Heart right ventricle (tissue), 16 donors: ENCODE measurements at regions not wholly inside any gene's neighbourhood (a gene's known extent, or its start where the extent isn't known, plus 50 kb on each side); places are given as distances from the start of the nearest gene placed in this dataset.

ENCODE experiments used
- ATAC-seq, 8 donors: fragments of 200-7000 bp; cut with Tn5 transposase; one replicate each; pipeline ENCODE4 v1.9.1; 2020; ENCODE audit warnings: mild to moderate bottlenecking in 8 of 8, moderate library complexity in 8 of 8, moderate number of reproducible peaks in 1 of 8
- DNase-seq, 2 donors: peaks; one replicate each; pipeline ENCODE4 v3.0.0-alpha.2; 2020
- H3K27ac ChIP-seq, 10 donors: fragments of 200-600 bp; sonication (generic) in 2 of 10; one replicate each; pipeline versions ENCODE4 v1.5.0 to v1.8.0; 2020 to 2022; ENCODE audit warnings: mild to moderate bottlenecking in 3 of 10
- H3K27me3 ChIP-seq, 7 donors: fragments of 200-600 bp; one replicate each; pipeline ENCODE4 v1.8.0; 2021 to 2022; ENCODE audit warnings: mild to moderate bottlenecking in 2 of 7
- H3K36me3 ChIP-seq, 9 donors: fragments of 200-600 bp; sonication (generic) in 1 of 9; one replicate each; pipeline versions ENCODE4 v1.5.0 to v1.8.0; 2020 to 2022; ENCODE audit warnings: mild to moderate bottlenecking in 2 of 9
- H3K4me1 ChIP-seq, 9 donors: fragments of 200-600 bp; sonication (generic) in 1 of 9; one replicate each; pipeline versions ENCODE4 v1.5.0 to v1.8.0; 2020 to 2022; ENCODE audit warnings: mild to moderate bottlenecking in 4 of 9
- H3K4me3 ChIP-seq, 10 donors: fragments of 200-600 bp; sonication (generic) in 2 of 10; one replicate each; pipeline versions ENCODE4 v1.5.0 to v1.8.0; 2020 to 2022; ENCODE audit warnings: mild to moderate bottlenecking in 7 of 10, moderate library complexity in 2 of 10
- H3K9me3 ChIP-seq, 11 donors: fragments of 200-600 bp in 10 of 11; sonication (generic) in 2 of 11; one replicate each; pipeline versions ENCODE4 v1.5.0 to v1.8.0; 2013 to 2022; ENCODE audit warnings: mild to moderate bottlenecking in 2 of 11, control low read depth in 1 of 11, moderate library complexity in 1 of 11
- CTCF ChIP-seq, 9 donors: fragments of 200-600 bp; sonication (generic) in 2 of 9; IDR thresholded peaks; one replicate each; pipeline versions ENCODE4 v1.5.0 to v1.8.0; 2021 to 2022; ENCODE audit warnings: antibody characterized with exemption in 9 of 9, mild to moderate bottlenecking in 5 of 9, moderate library complexity in 1 of 9
- WGBS, 2 donors: extraction: QIAGEN DNeasy Blood & Tissue Kit; methylation state at CpG; one replicate each; pipeline ENCODE4 v1.1.7; 2013; ENCODE audit warnings: inconsistent platforms in 1 of 2; 5-methylcytosine and 5-hydroxymethylcytosine counted together
- intact Hi-C, 10 donors: fragments of 100-400 bp; cut with DNase I; formaldehyde crosslinking; loops; one replicate each; pipeline versions ENCODE4 v1.11.1 to v1.14.2; 2022
- donor health status: Arrhythmogenic right ventricular cardiomyopathy.
- donor health status: ischemic (EF 13 %, LVEDD 7.1; RV severe dilation, severe dysfunction).
- donor health status: healthy with polysubstance abuse.
- donor health status: DM: no; HTN: yes; CAD: no.
- donor health status: DM: no; HTN: no; CAD: no.
- donor health status: ischemic (EF 25% LVEDD 6.9; RV normal size, moderate dysfunction).
- donor health status: ischemic (EF 25% LVEDD 5.7; RV mildly dilated, moderate dysfunction).
- donor health status: healthy.
- donor health status: DM: yes; HTN: yes; CAD: no.
- donor health status: Ischemic cardiomyopathy.
- donor health status: ischemic (EF 35%, LVEDD 5.7; RV mildly dilated, moderate dysfunction).
- donor health status: nonischemic (EF 11% LVEDD 7.7; RV severe dilation, severe dysfunction).
- donor health status: DM: yes; HTN: yes; CAD: no.
- donor health status: PGD.
- donor health status: ischemic (EF 29% LVEDD 5.4; RV normal size, mild dysfunction).
- donor health status: nonischemic (EF 23%, LVEDD 6.1; RV moderate dilation, normal function).

GRCh38 chr6:169144356-169144755 is 109.3 kb downstream of the THBS2 start:
- intact Hi-C loops = no loop called here
- Histone ChIP-seq H3K36me3 (no peaks in the 10 kb centered on the region), H3K9me3 (peaks cover 0 to 19% (median 0%) of the 10 kb centered on the region in 11 donors), H3K27ac (no peak overlapping the region), H3K4me3 (no peak overlapping the region), H3K27me3 (no peaks in the 10 kb centered on the region), H3K4me1 (peaks cover 5 to 26% (median 11%) of the 10 kb centered on the region in 9 donors)
- no peak for TF ChIP-seq CTCF (IDR thresholded peaks at IDR 0.05)
- 82 to 84% methylated on average over 2 of the region's 2 CpGs for WGBS, 2 donors
- no peak for ATAC-seq
- no peak for DNase-seq

- peaks cover 5 to 26% (median 11%) of the 10 kb centered on the region in 9 donors for H3K4me1 ChIP-seq
- H3K36me3 ChIP-seq = no peaks in the 10 kb centered on the region
- no peak for TF ChIP-seq CTCF (IDR thresholded peaks at IDR 0.05)
- WGBS, 2 donors = 75 to 83% methylated on average over 8 of the region's 8 CpGs
- H3K9me3 ChIP-seq = peaks cover 0 to 8% (median 0%) of the 10 kb centered on the region in 11 donors
- peak overlapping the region in 6 of 10 donors; percentile 48 to 69 (median 60) for H3K27ac ChIP-seq
- H3K27me3 ChIP-seq = no peaks in the 10 kb centered on the region
- H3K4me3 ChIP-seq = no peak overlapping the region
- ATAC-seq (peak in 1 of 8 donors; percentile 38), DNase-seq (no peak)
- intact Hi-C loops = no loop called here
These were observed 111.2 kb downstream of the THBS2 start for GRCh38 chr6:169142538-169142844.

- H3K27ac ChIP-seq = peak overlapping the region; percentile 15 to 70 (median 54)
- intact Hi-C loops = no loop called here
- no peaks in the 10 kb centered on the region for H3K27me3 ChIP-seq
- no peak for TF ChIP-seq CTCF (IDR thresholded peaks at IDR 0.05)
- no peak overlapping the region for H3K4me3 ChIP-seq
- ATAC-seq (peak; percentile 70 to 88 (median 84)), DNase-seq (peak; percentile 56 to 65)
- 51 to 63% methylated on average over 18 of the region's 18 CpGs for whole genome bisulfite sequencing, 2 donors
- no peaks in the 10 kb centered on the region for H3K36me3 ChIP-seq
- peaks cover 0 to 14% (median 0%) of the 10 kb centered on the region in 11 donors for H3K9me3 ChIP-seq
- H3K4me1 ChIP-seq = peaks cover 5 to 26% (median 11%) of the 10 kb centered on the region in 9 donors
These were observed 111.7 kb downstream of the THBS2 start for GRCh38 chr6:169141671-169142537.

DNA sequence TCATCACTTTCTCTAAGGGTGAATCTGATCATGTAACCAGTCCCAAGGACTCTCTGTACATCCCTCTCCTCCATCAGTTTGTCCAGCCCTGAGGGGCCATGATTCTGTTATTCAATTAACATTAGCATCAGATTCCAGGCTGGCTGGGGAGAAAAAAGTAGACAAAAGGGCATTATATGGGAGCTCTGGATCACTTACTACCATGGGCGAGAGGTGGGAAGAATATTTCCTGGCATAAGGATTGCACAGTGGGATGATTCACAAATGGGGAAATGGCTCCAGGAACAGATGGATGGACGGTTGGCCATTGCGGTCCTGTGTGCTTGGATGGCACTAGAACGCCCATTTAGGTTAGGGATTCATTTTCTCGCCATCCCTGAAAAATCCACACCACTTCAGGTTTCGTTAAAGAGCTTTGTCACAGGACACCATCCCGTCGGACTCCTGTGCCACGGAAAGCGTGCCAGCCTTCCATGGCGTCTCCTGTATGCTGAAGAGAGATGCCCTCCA is 112.6 kb downstream of the THBS2 start:
- intact Hi-C loops = no loop called here
- WGBS, 2 donors = 77 to 82% methylated on average over 11 of the region's 11 CpGs
- H3K27ac ChIP-seq = peak overlapping the region in 7 of 10 donors; percentile 35 to 70 (median 54)

More for the DNA sequence above, 112.6 kb downstream of the THBS2 start:
- H3K27me3 ChIP-seq = no peaks in the 10 kb centered on the region
- H3K4me1 ChIP-seq = peaks cover 5 to 26% (median 11%) of the 10 kb centered on the region in 9 donors
- peak in 1 of 8 donors; percentile 47 for ATAC-seq
- H3K4me3 ChIP-seq = no peak overlapping the region
- H3K36me3 ChIP-seq = no peaks in the 10 kb centered on the region
- no peak for TF ChIP-seq CTCF (IDR thresholded peaks at IDR 0.05)
- no peak for DNase-seq
- H3K9me3 ChIP-seq = peaks cover 0 to 18% (median 0%) of the 10 kb centered on the region in 11 donors
